ENCODE measurements at regions not wholly inside any gene's neighbourhood (a gene's known extent, or its start where the extent isn't known, plus 50 kb on each side); places are given as distances from the start of the nearest gene placed in this dataset.
"Not testable (repeated sequence)": the region's sequence is repeated elsewhere in the genome, so short reads cannot be mapped to it uniquely, and the experiment has no call there.

- no peak overlapping the region for H3K27ac ChIP-seq (ENCODE audit: insufficient read depth, low read length, poor library complexity, severe bottlenecking)
- peak overlapping the region in 1 of 3 donors; percentile 20 for H3K27ac Mint-ChIP-seq
- H3K27me3 Mint-ChIP-seq, result no peaks in the 10 kb centered on the region
- no peaks in the 10 kb centered on the region for H3K9me3 ChIP-seq (ENCODE audit: control insufficient read depth in 2 of 2, low read length in 2 of 2)
- H3K27me3 ChIP-seq (ENCODE audit: control insufficient read depth, insufficient read depth, low read length), result no peaks in the 10 kb centered on the region
- H3K4me1 ChIP-seq (ENCODE audit: control insufficient read depth, insufficient read depth, low read length, poor library complexity, severe bottlenecking), result peaks cover 20% of the 10 kb centered on the region
- H3K4me3 ChIP-seq (ENCODE audit: low read depth, low read length), result no peak overlapping the region
- peaks cover 0 to 3% (median 0%) of the 10 kb centered on the region in 7 donors for H3K9me3 Mint-ChIP-seq
- ATAC-seq (ENCODE audit: low read depth in 2 of 2), result no peak
- H3K4me3 Mint-ChIP-seq, result no peak overlapping the region
- DNase-seq, result no peak
- peaks cover 60% of the 10 kb centered on the region for H3K36me3 Mint-ChIP-seq
- peaks cover 13 to 50% (median 41%) of the 10 kb centered on the region in 4 donors for H3K4me1 Mint-ChIP-seq
- H3K36me3 ChIP-seq (ENCODE audit: control insufficient read depth, insufficient read depth, low read length), result peaks cover 3% of the 10 kb centered on the region
Observed at GRCh38 chr6:11315743-11316437, 83.4 kb upstream of the NEDD9 start.

DNA sequence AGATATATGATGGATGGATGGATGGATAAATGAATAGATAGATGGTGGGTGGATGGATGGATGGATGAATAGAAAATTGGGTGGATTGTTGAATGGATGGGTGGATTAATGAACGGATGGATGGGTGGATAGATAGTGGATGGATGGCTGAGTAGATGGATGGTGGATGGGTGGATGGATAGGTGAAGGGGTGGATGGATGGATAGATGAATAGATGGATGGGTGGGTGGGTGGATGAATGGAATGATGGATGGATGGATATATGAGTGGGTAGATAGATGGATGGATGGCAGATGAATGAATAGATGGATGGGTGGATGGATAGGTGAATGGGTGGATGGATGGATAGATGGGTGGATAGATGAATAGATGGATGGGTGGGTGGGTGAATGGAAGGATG lies 80.7 kb upstream of the NEDD9 start:
- H3K27ac ChIP-seq (ENCODE audit: insufficient read depth, low read length, poor library complexity, severe bottlenecking), result no peak overlapping the region
- Mint-ChIP-seq H3K4me1 (peaks cover 9 to 31% (median 30%) of the 10 kb centered on the region in 4 donors), H3K9me3 (peaks cover 0 to 2% (median 0%) of the 10 kb centered on the region in 7 donors), H3K27ac (no peak overlapping the region), H3K27me3 (no peaks in the 10 kb centered on the region), H3K4me3 (no peak overlapping the region), H3K36me3 (peaks cover 51% of the 10 kb centered on the region)
- ATAC-seq (ENCODE audit: low read depth in 2 of 2) (no peak), DNase-seq (no peak)
- peaks cover 3% of the 10 kb centered on the region for H3K36me3 ChIP-seq (ENCODE audit: control insufficient read depth, insufficient read depth, low read length)
- H3K4me3 ChIP-seq (ENCODE audit: low read depth, low read length), result no peak overlapping the region
- no peaks in the 10 kb centered on the region for H3K27me3 ChIP-seq (ENCODE audit: control insufficient read depth, insufficient read depth, low read length)
- H3K4me1 ChIP-seq (ENCODE audit: control insufficient read depth, insufficient read depth, low read length, poor library complexity, severe bottlenecking), result peaks cover 9% of the 10 kb centered on the region
- no peaks in the 10 kb centered on the region for H3K9me3 ChIP-seq (ENCODE audit: control insufficient read depth in 2 of 2, low read length in 2 of 2)

- ATAC-seq (ENCODE audit: low read depth in 2 of 2), result no peak
- no peak for DNase-seq
- Mint-ChIP-seq H3K4me3 (no peak overlapping the region), H3K27me3 (no peaks in the 10 kb centered on the region), H3K36me3 (peaks cover 42% of the 10 kb centered on the region), H3K27ac (peak overlapping the region in 1 of 3 donors; percentile 21), H3K9me3 (peaks cover 0 to 2% (median 0%) of the 10 kb centered on the region in 7 donors), H3K4me1 (peaks cover 5 to 26% (median 23%) of the 10 kb centered on the region in 4 donors)
- no peak overlapping the region for H3K4me3 ChIP-seq (ENCODE audit: low read depth, low read length)
- H3K27me3 ChIP-seq (ENCODE audit: control insufficient read depth, insufficient read depth, low read length), result no peaks in the 10 kb centered on the region
- no peak overlapping the region for H3K27ac ChIP-seq (ENCODE audit: insufficient read depth, low read length, poor library complexity, severe bottlenecking)
- H3K4me1 ChIP-seq (ENCODE audit: control insufficient read depth, insufficient read depth, low read length, poor library complexity, severe bottlenecking), result no peaks in the 10 kb centered on the region
- peaks cover 3% of the 10 kb centered on the region for H3K36me3 ChIP-seq (ENCODE audit: control insufficient read depth, insufficient read depth, low read length)
- H3K9me3 ChIP-seq (ENCODE audit: control insufficient read depth in 2 of 2, low read length in 2 of 2), result no peaks in the 10 kb centered on the region
Observed at GRCh38 chr6:11311970-11312369, 79.5 kb upstream of the NEDD9 start.

DNA sequence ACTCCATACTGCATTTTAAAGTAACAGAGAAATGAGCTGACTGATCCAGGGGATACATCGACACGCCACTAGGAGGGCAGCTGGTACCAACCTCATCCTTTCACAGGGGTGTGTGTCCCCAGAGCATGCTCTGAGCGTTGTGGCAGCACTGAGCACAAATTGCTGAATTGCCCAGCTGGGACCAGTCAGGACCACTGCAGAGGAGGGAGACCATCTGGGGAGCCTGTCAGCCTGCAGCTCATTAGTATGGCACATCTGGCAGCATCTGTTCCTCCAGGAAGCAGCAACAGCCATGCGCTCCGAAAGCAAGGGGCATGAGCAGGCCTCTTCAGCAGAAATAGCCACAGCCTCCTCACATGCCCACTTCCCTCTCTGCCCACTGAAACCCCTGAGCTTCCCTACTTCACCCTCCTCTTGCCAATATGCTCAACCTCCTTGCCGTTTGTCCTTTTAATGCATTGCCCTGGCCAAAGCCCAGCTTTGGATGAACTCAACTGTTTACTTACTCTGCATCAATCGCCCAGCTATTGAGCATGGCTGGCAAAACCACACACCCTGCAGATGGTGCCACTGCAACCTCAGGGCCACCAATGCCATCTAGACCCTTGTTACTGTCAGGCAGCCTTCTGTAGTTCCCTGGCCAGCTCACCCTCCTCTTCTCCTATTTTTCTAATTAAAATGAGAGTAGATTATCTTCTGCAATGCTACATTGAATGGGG lies 77.6 kb upstream of the NEDD9 start:
- no peaks in the 10 kb centered on the region for H3K4me1 ChIP-seq (ENCODE audit: control insufficient read depth, insufficient read depth, low read length, poor library complexity, severe bottlenecking)
- H3K27me3 Mint-ChIP-seq, result no peaks in the 10 kb centered on the region
- H3K9me3 ChIP-seq (ENCODE audit: control insufficient read depth in 2 of 2, low read length in 2 of 2), result no peaks in the 10 kb centered on the region
- H3K9me3 Mint-ChIP-seq, result peaks cover 0 to 2% (median 0%) of the 10 kb centered on the region in 7 donors
- H3K4me1 Mint-ChIP-seq, result peaks cover 7 to 21% (median 19%) of the 10 kb centered on the region in 4 donors
- H3K27me3 ChIP-seq (ENCODE audit: control insufficient read depth, insufficient read depth, low read length), result no peaks in the 10 kb centered on the region
- no peak overlapping the region for H3K4me3 Mint-ChIP-seq
- no peak for DNase-seq
- H3K27ac ChIP-seq (ENCODE audit: insufficient read depth, low read length, poor library complexity, severe bottlenecking), result no peak overlapping the region
- H3K36me3 Mint-ChIP-seq, result peaks cover 49% of the 10 kb centered on the region
- no peak overlapping the region for H3K27ac Mint-ChIP-seq
- H3K36me3 ChIP-seq (ENCODE audit: control insufficient read depth, insufficient read depth, low read length), result peaks cover 13% of the 10 kb centered on the region
- ATAC-seq (ENCODE audit: low read depth in 2 of 2), result no peak
- H3K4me3 ChIP-seq (ENCODE audit: low read depth, low read length), result no peak overlapping the region

- no peak overlapping the region for H3K4me3 ChIP-seq (ENCODE audit: low read depth, low read length)
- Mint-ChIP-seq H3K27ac (no peak overlapping the region), H3K4me1 (peaks cover 17 to 32% (median 27%) of the 10 kb centered on the region in 4 donors)
Observed at GRCh38 chr6:11307226-11307625, 74.8 kb upstream of the NEDD9 start.

GRCh38 chr6:11304946-11305345 lies 72.5 kb upstream of the NEDD9 start:
- no peaks in the 10 kb centered on the region for H3K27me3 Mint-ChIP-seq
- H3K4me1 ChIP-seq (ENCODE audit: control insufficient read depth, insufficient read depth, low read length, poor library complexity, severe bottlenecking), result no peaks in the 10 kb centered on the region
- peaks cover 19% of the 10 kb centered on the region for H3K36me3 ChIP-seq (ENCODE audit: control insufficient read depth, insufficient read depth, low read length)
- peaks cover 23 to 41% (median 33%) of the 10 kb centered on the region in 4 donors for H3K4me1 Mint-ChIP-seq
- H3K27ac Mint-ChIP-seq, result no peak overlapping the region
- H3K9me3 Mint-ChIP-seq, result peaks cover 0 to 13% (median 4%) of the 10 kb centered on the region in 7 donors
- no peak overlapping the region for H3K27ac ChIP-seq (ENCODE audit: insufficient read depth, low read length, poor library complexity, severe bottlenecking)
- ATAC-seq (ENCODE audit: low read depth in 2 of 2), result no peak
- H3K36me3 Mint-ChIP-seq, result peaks cover 74% of the 10 kb centered on the region
- no peaks in the 10 kb centered on the region for H3K27me3 ChIP-seq (ENCODE audit: control insufficient read depth, insufficient read depth, low read length)
- no peak overlapping the region for H3K4me3 ChIP-seq (ENCODE audit: low read depth, low read length)
- H3K4me3 Mint-ChIP-seq, result no peak overlapping the region
- H3K9me3 ChIP-seq (ENCODE audit: control insufficient read depth in 2 of 2, low read length in 2 of 2), result no peaks in the 10 kb centered on the region
- no peak for DNase-seq

More at GRCh38 chr6:11307226-11307625, 74.8 kb upstream of the NEDD9 start:
- Mint-ChIP-seq H3K9me3 (peaks cover 0 to 7% (median 0%) of the 10 kb centered on the region in 7 donors), H3K4me3 (no peak overlapping the region), H3K36me3 (peaks cover 58% of the 10 kb centered on the region), H3K27me3 (no peaks in the 10 kb centered on the region)
- no peaks in the 10 kb centered on the region for H3K4me1 ChIP-seq (ENCODE audit: control insufficient read depth, insufficient read depth, low read length, poor library complexity, severe bottlenecking)
- no peak for ATAC-seq (ENCODE audit: low read depth in 2 of 2)
- peaks cover 19% of the 10 kb centered on the region for H3K36me3 ChIP-seq (ENCODE audit: control insufficient read depth, insufficient read depth, low read length)
- DNase-seq, result no peak
- no peaks in the 10 kb centered on the region for H3K9me3 ChIP-seq (ENCODE audit: control insufficient read depth in 2 of 2, low read length in 2 of 2)
- H3K27me3 ChIP-seq (ENCODE audit: control insufficient read depth, insufficient read depth, low read length), result no peaks in the 10 kb centered on the region
- H3K27ac ChIP-seq (ENCODE audit: insufficient read depth, low read length, poor library complexity, severe bottlenecking), result no peak overlapping the region

GRCh38 chr6:11299876-11300428 lies 67.5 kb upstream of the NEDD9 start:
- not testable (repeated sequence) for H3K4me3 ChIP-seq (ENCODE audit: low read depth, low read length); DNase-seq; H3K27ac ChIP-seq (ENCODE audit: insufficient read depth, low read length, poor library complexity, severe bottlenecking); H3K4me1 ChIP-seq (ENCODE audit: control insufficient read depth, insufficient read depth, low read length, poor library complexity, severe bottlenecking); H3K9me3 ChIP-seq (ENCODE audit: control insufficient read depth in 2 of 2, low read length in 2 of 2); H3K27me3 ChIP-seq (ENCODE audit: control insufficient read depth, insufficient read depth, low read length); ATAC-seq (ENCODE audit: low read depth in 2 of 2); H3K27me3 Mint-ChIP-seq
- H3K27ac Mint-ChIP-seq, result peak overlapping the region in 1 of 3 donors; percentile 46
- H3K36me3 Mint-ChIP-seq, result peaks cover 84% of the 10 kb centered on the region
- H3K9me3 Mint-ChIP-seq, result peaks cover 0 to 13% (median 5%) of the 10 kb centered on the region in 7 donors
- peaks cover 23% of the 10 kb centered on the region for H3K36me3 ChIP-seq (ENCODE audit: control insufficient read depth, insufficient read depth, low read length)
- H3K4me3 Mint-ChIP-seq, result peak overlapping the region in 1 of 4 donors; percentile 11
- peaks cover 24 to 49% (median 33%) of the 10 kb centered on the region in 4 donors for H3K4me1 Mint-ChIP-seq

Measured in CD4-positive, CD25-positive, alpha-beta regulatory T cell (primary cell).